NCI-H2029 (cell line): ENCODE measurements at regions not wholly inside any gene's neighbourhood (a gene's known extent, or its start where the extent isn't known, plus 50 kb on each side); places are given as distances from the start of the nearest gene placed in this dataset.

Experiments used
- DNase-seq: peaks from one replicate; lab custom pipeline; 2025; lab: John Stamatoyannopoulos, UW

DNA sequence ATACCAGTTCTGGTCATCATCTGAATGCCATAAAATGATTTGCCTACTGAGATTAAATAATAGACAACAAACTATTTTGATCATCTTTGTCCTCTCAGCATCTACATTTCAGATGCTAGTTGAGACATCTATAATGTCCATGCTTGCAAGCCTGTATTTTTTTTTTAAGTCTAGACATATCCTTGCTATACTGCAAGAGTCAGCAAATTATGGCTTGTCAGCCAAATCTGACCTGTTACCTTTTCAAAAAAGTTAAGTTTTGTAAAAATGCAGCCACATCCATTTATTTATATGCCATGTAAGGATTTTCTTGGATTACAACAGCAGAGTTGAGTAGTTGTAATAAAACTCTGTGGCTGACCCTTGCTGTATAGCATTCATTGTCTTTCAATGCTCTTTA is 1355.7 kb upstream of the FAM98A start:
- DNase-seq = no peak

DNA sequence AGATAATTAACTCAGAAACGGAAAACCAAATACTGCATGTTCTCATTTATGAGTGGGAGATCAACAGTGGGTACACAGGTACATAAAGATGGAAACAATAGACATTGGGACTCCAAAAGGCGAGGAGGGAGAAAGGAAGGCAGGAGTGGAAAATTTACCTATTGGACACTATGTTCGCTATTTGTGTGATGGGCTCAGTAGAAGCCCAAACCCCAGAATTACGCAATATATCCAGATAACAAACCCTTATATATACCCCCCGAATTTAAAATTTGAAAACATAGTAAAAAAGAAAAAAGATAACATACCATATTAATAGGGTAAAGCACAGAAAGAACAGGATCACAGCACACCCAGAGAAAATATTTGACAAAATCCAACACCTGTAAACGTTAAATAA is 1351.7 kb upstream of the FAM98A start:
- DNase-seq = no peak

DNA sequence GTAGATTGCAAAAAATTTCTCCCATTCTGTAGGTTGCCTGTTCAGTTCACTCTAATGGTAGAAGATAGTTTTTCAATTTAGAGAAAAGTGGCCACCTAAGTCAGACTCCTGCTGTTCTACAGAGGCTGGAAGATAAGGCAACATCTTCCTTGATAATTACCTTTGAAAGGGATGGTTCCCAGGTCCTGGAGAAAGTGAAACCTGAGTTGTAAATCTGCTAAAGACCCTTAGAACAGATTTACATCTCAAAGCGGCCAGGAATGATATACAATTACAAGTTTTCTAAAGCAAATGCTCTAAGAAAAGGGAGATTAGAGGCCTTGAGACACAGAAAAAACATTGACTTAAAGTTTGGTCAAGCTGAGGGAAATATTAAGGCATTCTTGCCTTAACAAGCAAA is 1350.2 kb upstream of the FAM98A start:
- DNase-seq = no peak

DNA sequence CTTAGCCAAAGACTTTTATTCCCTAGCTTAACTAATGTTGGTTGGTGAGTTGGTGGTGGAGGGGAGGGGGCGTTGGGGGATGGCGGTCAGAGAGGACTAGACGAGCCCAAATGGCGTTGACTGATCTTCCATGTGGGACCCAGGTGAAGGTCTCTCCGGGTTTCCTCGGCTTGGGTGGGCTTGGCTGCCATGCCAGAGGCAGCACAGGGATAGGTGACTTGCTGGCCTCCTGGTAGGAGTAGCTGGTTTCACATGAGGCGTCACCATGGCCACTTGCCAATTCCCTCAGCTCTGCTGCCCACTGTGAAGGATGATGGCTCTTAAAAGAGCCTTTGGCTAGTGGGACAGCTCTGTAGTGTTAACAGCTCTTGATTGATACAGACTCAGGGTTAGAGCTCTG is 1337.0 kb upstream of the FAM98A start:
- DNase-seq = no peak

DNA sequence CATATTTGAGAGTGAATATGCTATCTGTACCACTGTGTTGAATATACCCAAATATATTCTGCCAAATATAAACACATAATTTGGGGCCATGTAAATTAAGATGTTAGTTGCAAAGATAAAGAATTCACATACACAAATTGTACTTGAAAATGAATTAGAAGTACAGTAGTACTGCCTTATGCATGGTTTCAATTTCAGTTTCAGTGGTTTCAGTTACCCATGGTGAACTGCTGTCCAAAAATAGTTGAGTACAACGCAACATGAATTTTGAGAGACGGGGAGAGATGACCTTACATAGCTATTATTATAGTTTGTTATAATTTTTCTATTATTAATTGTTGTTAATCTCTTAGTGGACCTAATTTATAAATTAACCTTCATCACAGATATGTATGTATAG is 1313.0 kb upstream of the FAM98A start:
- no peak for DNase-seq

DNA sequence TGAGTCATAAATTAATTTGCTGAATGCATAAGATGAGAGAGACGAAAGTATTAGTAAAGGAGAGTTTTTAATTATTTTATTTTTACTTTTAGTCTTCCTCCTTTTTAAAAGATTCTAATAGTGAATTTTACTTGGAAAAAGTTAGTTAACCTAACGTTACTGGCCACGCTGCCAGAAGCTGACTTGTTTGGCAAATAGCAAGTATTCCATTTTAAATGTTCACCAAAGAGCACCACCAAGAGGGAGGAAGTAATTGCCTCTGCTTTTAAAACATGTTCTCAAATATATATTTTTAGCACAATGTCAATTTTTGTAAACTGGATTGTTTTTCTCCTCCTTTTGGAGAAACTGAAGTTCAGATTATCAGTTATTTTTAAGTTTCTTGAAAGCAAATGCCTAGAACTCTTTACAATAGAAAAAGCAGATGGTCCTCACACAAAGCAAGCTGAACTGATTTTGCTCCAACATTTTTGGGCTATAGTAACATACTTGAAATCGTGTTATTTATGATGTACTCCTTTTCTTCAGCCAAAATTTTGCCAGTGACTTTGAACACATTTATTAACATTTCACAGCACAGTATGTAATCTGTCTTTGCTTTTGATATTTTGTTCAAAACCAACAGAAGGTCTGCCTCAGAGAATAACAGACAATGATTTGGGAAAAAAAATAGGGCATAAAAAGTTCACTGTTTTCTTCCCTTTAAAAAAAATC is 1311.0 kb upstream of the FAM98A start:
- no peak for DNase-seq

DNA sequence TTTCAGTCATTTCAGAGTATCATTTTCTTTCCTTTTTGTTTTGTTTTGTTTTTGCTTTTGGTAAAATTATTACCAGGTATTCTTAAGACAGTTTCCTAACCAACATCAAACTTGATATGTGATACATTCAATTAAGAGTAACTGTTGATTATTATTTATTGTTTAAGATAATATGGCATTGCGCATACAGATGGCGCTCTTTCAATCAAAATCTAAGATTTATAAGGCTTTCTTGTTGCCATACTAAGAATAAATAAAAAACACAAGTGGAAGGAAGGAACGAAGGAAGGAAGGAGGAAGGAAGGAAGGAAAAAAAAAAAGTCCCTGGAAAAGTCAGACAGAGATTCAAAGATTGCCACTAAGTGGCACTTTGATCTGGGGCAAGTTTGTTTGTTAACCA is 1308.7 kb upstream of the FAM98A start:
- DNase-seq = no peak

DNA sequence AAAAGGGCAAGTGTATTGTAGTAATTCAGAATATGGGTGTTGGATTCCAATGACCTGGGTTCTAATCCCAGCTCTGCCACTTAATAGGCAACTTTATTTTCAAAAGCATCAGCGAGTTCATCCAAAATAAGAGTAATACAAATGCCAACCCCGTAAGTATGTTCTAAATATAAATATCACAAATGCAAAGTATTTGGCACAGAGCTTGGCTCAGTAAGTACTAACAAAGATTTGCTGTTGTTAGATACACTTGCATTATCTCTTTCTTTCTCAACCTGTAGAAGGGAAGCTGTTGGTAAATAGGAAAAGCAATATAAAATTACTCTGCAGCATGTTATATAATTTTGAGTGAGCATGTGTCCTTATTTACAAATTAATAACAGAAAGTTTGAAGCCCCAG is 1302.6 kb upstream of the FAM98A start:
- DNase-seq = no peak

DNA sequence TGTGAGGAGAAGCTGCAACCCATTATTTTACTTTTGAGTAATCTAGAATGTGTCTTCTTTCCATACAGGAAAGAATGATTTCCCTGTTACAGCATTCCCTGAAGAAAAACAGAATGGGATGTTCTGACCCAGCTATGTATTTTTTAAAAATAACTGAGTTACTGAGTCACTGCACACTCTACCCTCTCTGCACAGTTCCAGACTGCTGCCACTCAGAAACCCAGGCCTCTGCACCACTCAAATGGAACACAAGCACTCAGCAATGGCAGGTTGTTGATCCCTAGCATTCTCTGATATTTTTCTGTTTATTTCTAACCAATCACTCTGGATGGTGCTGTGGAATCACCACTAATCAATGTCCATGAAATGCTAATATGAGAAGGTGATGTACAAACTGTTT is 1300.0 kb upstream of the FAM98A start:
- no peak for DNase-seq

DNA sequence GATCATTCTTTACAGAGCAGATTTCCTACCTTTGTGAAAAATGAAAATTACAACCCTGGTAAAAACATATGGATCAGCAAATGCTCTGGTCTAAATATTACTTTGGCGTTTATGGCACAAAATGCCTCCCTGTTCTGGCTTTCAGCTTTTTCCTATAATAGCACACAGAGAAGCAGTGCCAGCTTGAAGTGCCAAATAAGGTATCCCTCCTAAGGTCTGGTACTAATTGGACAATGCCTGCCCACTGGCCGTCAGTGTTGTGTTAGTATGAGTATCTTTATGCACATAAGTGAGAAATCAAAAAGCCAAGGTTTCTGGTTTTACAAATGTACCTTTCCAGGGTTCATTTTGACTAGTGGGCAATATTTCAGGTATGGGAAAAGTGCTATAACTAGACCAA is 1293.7 kb upstream of the FAM98A start:
- no peak for DNase-seq

DNA sequence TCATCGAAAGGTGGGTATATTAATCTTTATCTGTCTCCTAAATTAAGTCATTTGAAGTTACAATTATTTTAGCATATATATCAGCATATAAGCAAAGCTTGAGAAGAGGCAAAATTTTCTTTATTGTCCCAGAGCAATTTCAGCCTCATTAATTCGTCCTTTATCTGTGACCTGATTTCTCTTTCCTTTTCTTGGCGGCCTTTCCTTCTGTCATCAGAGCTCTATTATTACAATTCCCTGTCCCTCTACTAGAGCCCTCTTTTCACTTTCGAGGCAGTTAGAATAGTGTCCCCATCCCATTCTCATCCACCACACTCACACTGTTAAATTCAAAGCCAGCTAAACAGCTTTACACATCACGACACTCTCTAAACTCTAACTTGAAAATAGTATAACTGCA is 1293.2 kb upstream of the FAM98A start:
- no peak for DNase-seq

DNA sequence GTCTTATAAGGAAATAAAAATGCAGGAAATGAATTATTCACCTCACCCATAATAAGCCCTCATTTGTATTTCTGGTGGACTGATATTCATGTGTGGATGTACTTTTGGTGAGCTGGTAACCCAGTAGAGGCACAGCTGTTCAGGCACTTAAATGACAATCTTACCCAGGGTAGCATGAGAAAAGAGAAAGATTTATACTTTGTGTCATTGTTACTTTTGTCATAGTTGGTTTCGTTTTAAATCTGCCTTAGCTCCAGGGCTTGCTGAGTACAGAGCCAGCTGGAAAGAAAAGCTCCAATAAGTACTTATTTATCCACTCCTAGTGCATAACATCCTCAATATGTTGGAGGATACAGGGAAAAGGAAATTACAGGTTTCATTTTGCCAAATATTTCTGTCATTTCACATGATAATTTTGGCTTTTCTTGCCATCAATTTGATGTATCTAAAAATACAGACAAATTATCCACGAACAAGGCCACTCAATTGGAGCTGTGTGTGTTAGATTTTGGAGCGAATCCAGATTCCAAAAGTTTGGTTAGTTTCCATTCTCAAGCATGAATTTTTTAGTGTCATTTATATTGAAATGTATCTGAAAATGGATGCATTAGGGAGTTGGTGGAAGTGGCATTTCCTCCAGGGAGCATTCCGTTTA is 1276.1 kb upstream of the FAM98A start:
- DNase-seq = no peak

DNA sequence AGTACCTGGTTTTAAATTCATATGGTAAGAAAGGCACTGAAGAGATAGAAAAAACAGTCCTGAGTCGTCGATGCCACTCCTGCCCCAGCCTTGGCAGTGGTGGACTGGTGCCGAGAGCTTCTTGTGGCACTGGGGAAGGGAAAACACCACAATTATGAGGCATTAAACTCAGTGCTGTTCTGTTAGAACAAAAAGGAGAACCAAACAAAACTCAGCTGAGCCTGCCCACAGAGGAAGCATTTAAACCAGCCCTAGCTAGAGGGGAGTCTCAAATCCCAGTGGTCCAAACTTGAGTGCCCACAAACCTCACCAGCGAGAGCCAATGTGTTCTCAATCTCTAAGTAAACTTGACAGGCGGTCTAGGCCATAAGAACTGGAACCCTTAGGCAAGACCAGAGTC is 1254.5 kb upstream of the FAM98A start:
- DNase-seq = no peak

DNA sequence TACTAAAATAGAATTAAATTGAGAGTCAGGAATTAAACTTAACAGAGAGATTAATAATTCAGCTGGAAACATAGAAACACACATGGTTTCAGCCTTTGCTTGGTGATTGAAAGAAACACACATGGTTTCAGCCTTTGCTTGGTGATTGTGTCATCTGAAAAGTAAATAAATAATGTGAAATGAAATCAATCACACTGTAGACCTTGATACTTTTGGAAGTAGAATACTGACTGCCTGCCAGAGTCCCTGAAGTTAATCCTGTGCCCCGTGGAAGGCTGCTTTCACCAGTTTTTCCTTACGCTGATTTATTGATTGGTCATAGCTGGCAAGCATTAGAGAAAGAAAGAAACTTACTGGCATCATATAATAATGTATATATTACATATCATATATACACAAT is 1252.7 kb upstream of the FAM98A start:
- no peak for DNase-seq

DNA sequence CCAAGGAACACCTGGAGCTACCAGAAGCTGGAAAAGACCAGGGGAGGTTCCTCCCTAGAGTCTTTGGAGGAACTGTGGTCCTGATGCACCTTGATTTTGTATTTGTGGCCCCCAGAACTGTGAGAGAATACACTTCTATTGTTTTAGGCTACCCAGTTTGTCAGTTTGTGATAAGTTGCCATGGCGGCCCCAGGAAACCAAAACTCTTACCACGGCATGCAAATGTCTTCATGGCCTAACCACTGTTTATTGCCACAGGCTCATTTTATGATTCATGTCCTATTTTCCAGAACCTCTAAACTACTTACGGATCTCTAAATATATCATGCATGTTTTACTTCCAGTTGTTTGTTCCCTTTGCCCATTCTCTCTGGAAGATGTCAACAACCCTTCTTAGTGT is 1250.7 kb upstream of the FAM98A start:
- DNase-seq = no peak

DNA sequence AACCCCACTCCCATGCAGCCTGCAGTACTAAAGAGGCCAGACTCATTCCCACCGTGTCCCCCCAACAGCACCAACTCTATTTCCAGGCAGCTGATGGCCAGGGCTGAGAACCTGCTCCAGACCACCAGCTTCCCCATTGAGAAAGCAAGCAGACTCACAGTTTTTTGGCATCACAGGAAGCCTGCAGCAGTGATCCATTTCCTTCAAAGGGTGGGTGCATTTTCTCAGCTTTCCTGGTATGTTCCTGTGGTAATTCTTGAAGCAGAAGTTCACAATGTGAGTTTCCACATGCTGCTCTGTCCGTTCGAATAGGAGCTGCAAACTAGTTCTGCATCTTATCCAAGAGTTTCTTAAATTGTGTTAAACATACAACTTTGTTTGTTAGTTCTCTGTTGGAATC is 1249.6 kb upstream of the FAM98A start:
- no peak for DNase-seq

DNA sequence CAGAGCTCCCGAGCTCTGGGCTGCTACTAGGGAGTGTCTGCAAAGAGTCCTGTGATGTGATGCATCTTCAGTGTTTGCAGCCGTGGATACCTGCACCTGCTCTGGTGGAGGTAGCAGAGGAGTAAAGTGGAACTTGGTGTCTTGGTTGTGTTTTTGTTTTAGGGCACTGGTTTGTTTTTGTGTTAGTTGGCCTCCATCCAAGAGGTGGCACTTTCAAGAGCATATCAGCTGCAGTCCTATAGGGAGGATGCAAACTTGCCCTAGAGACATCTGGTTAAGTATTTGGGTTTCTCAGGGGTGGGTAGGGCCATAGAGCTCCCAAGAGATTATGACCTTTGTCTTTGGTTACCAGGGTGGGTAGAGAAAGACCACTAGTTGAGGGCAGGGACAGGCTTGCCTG is 1249.0 kb upstream of the FAM98A start:
- no peak for DNase-seq

DNA sequence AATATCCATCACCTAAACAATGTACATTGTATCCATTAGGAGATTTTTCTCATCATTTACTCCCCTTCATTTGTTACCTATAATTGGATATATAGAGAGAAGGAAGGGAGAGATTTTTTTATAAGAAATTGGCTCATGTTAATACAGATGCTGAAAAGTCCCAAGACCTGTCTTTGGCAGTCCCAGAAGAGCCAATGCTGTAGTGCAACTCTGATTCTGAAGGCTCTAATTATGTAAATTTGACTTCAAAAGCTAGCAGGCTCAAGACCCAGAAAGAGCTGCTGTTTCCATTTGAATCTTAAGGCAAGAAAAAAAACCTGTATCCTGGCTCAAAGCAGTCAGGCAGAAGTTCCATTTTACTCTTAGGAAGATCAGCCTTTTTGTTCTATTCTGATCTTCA is 1245.5 kb upstream of the FAM98A start:
- no peak for DNase-seq

DNA sequence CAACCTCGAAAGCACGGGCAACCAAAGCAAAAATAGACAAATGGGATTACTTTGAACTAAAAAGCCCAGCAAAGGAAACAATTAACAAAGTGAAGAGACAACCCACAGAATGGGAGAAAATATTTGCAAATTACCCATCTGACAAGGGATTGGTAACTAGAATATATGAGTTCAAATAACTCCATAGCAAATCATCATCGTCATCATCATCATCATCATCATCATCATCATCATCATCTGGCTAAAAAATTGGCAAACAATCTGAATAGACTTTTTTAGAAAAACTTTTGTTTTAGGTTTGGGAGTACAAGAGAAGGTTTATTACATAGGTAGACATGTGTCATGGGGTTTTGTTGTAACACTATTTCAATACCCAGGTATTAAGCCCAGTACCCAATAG is 1239.3 kb upstream of the FAM98A start:
- no peak for DNase-seq

DNA sequence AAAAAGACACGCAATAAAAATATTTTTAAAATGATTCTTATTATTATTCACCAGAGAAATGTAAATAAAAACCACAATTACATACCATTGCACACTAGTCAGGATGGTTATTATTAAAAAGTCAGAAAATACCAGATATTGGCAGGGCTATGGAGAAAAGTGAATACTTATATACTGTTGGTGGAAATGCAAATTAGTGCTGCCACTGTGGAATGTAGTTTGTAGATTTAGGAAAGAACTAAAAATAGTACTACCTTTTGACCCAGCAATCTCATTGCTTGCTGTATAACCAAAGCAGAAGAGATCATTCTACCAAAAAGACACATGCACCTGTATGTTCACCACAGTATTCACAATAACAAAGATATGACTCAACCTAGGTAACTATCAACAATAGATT is 1237.3 kb upstream of the FAM98A start:
- DNase-seq = no peak

DNA sequence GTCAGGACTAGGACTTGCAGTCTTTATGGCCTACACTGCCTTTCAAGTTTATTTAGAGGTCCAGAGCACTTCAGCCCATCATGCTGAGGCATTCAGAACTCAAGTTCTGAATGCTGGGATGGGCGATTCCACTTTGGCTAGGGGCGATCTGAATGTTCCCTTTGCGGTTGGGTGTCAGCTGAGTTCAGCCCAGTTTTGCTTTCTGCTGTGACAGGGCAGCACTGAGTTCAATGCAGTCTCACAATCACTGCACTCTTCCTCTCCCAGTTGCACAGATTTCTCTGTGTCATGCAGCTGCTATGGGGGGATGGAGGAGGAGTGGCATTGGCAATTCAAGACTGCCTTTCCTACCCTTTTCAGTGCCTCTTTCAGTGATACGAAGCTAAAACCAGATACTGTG is 1232.0 kb upstream of the FAM98A start:
- no peak for DNase-seq

DNA sequence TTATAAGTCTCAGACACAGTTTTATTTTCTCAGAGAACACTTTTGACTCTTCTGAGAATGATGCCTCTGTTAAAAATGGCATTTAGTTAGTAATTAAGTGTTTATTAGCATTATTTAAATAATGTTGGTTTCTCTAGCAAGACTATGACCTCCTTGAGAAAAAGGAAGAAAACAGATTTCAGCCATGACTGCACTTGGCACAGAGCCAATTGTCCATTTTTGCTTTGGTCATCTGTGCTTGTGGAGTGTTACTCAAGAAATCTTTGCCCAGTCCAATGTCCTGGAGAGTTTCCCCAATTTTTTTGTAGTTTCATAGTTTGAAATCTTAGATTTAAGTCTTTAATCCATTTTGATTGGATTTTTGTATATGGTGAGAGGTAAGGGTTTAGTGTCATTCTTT is 1229.4 kb upstream of the FAM98A start:
- no peak for DNase-seq

DNA sequence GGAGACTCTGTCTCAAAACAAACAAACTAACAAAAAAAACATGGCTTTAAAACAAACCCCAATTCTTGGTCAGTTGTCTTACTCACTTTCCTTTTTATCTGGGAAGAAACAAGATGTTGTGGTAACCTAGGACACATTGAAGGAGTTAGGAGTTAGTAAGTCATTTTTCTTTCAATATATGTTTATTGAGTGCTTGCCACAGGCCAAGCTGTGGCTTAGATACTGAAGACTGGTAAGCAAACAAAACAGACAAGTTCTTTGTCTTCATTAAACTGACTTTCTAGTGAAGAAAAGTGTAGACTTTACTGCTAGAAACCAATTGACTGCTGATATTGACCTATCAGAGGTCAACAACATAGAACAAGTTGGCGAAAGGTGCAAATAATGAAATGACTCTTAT is 1228.3 kb upstream of the FAM98A start:
- DNase-seq = no peak

DNA sequence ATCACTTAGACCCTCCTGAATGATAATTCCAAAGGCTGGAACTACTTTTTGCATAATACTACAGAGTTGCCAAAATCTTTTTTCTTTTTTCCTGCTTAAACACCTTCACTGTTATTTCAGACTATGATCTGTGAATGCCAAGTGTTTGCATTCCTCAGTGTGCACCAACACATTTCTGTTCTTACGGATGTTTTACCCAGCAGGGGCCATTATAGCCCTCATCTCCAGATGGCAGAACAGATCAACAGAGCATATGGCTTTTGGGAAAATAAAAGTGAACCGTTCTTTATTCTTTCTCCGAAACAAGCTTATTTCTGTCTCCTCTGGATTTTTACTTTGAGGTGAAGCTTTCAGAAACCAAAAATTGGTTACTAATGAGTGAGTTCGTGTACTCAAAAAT is 1226.6 kb upstream of the FAM98A start:
- no peak for DNase-seq
